A549 (cell line): ENCODE measurements at regions not wholly inside any gene's neighbourhood (a gene's known extent, or its start where the extent isn't known, plus 50 kb on each side); places are given as distances from the start of the nearest gene placed in this dataset.
"Not testable (repeated sequence)": the region's sequence is repeated elsewhere in the genome, so short reads cannot be mapped to it uniquely, and the experiment has no call there.

ENCODE experiments used
- ATAC-seq, 2 experiments: fragments of 200-7000 bp in 1 of 2; fragments of >200 bp in 1 of 2; cut with Nextera tagmentation in 1 of 2; cut with Tn5 transposase in 1 of 2; 3 replicates each; pipeline versions ENCODE4 v1.8.0 to v1.9.1; 2018 to 2020; ENCODE audit warnings: mild to moderate bottlenecking in 1 of 2, moderate library complexity in 1 of 2
- CTCF ChIA-PET: fragments of 300-600 bp; sonication (Branson Sonifier 250); formaldehyde crosslinking; extraction: SDS; loops from one replicate; lab custom pipeline; 2021; ENCODE audit warnings: antibody characterized with exemption, inconsistent platforms; lab: Yijun Ruan, JAX
- POLR2A ChIA-PET: fragments of 350-600 bp; formaldehyde crosslinking; extraction: SDS; loops from one replicate; lab custom pipeline; 2021; ENCODE audit warnings: antibody characterized with exemption, inconsistent platforms; lab: Yijun Ruan, JAX
- DNase-seq, 2 experiments: peaks; one replicate each; pipeline versions ENCODE4 v3.0.0 to v3.0.0-alpha.2; 2011 to 2016; ENCODE audit warnings: low read depth in 1 of 2, low spot score in 1 of 2
- FAIRE-seq: peaks from 2 replicates; lab custom pipeline; 2011; peaks lifted over from hg19 to GRCh38; lab: Jason Lieb, UNC
- H3K27ac ChIP-seq, 2 experiments: fragments of >200 bp; sonication (Bioruptor Twin); formaldehyde crosslinking; 3 replicates each; pipeline ENCODE4 v1.5.1; 2016 to 2017
- H3K4me1 ChIP-seq: fragments of >200 bp; sonication (Bioruptor Twin); formaldehyde crosslinking; 3 replicates; pipeline ENCODE4 v1.6.1; 2016
- H3K4me2 ChIP-seq: fragments of >200 bp; sonication (Bioruptor Twin); formaldehyde crosslinking; 3 replicates; pipeline ENCODE4 v1.6.1; 2016
- H3K4me3 ChIP-seq: fragments of >200 bp; sonication (Bioruptor Twin); formaldehyde crosslinking; 3 replicates; pipeline ENCODE4 v1.5.1; 2016
- H3K9me3 ChIP-seq: fragments of >200 bp; sonication (Bioruptor Twin); formaldehyde crosslinking; 3 replicates; pipeline ENCODE4 v1.6.1; 2016
- CBX2 ChIP-seq: fragments of 200-600 bp; sonication (generic); IDR thresholded peaks from 2 replicates; pipeline ENCODE4 v1.6.1; 2016; ENCODE audit warnings: low read depth, mild to moderate bottlenecking, borderline replicate concordance
- CBX8 ChIP-seq: fragments of 200-600 bp; sonication (generic); IDR thresholded peaks from 2 replicates; pipeline ENCODE4 v1.6.1; 2016
- EHF ChIP-seq: fragments of 250-450 bp; sonication (Bioruptor Pico); IDR thresholded peaks from 2 replicates; pipeline ENCODE4 v1.5.0; 2020; ENCODE audit warnings: mild to moderate bottlenecking
- ESRRA ChIP-seq: fragments of 150-350 bp; IDR thresholded peaks from 2 replicates; pipeline ENCODE4 v1.6.1; 2014; ENCODE audit warnings: mild to moderate bottlenecking, low read length, borderline replicate concordance
- FOSL2 ChIP-seq, 2 experiments: fragments of 450-650 bp in 1 of 2; fragments of >200 bp in 1 of 2; sonication (Bioruptor Twin) in 1 of 2; formaldehyde crosslinking; IDR thresholded peaks; 2 replicates each; pipeline versions ENCODE4 v1.5.0 to v1.6.1; 2016 to 2020; ENCODE audit warnings: mild to moderate bottlenecking in 1 of 2, moderate library complexity in 1 of 2
- GATA3 ChIP-seq: IDR thresholded peaks from 2 replicates; pipeline ENCODE4 v1.6.1; 2012; ENCODE audit warnings: borderline replicate concordance
- HMGXB4 ChIP-seq: fragments of 250-450 bp; sonication (Bioruptor Pico); IDR thresholded peaks from 2 replicates; pipeline ENCODE4 v1.5.0; 2021; ENCODE audit warnings: mild to moderate bottlenecking, moderate library complexity, borderline replicate concordance
- TP53 ChIP-seq: fragments of 250-450 bp; sonication (Bioruptor Pico); IDR thresholded peaks from 2 replicates; pipeline ENCODE4 v1.5.0; 2021; ENCODE audit warnings: mild to moderate bottlenecking, moderate library complexity
- ZNF302 ChIP-seq: fragments of 250-450 bp; sonication (Bioruptor Pico); IDR thresholded peaks from 2 replicates; pipeline ENCODE4 v1.9.0; 2021; ENCODE audit warnings: inconsistent platforms, mild to moderate bottlenecking, moderate library complexity
- WGBS: methylation state at CpG from one replicate; pipeline ENCODE4 v1.1.6; 2017; ENCODE audit errors: missing lambda C conversion rate; 5-methylcytosine and 5-hydroxymethylcytosine counted together
- TF ChIP-seq, protein P1 (sequence below): fragments of 200-600 bp; sonication (generic); IDR thresholded peaks from 2 replicates; pipeline ENCODE4 v1.6.1; 2016; ENCODE audit warnings: antibody characterized with exemption, mild to moderate bottlenecking, moderate library complexity
- TF ChIP-seq, protein P2 (sequence below): fragments of 250-450 bp; sonication (Bioruptor Pico); IDR thresholded peaks from 2 replicates; pipeline ENCODE4 v1.5.0; 2020; ENCODE audit warnings: low read depth, mild to moderate bottlenecking, moderate library complexity

DNA sequence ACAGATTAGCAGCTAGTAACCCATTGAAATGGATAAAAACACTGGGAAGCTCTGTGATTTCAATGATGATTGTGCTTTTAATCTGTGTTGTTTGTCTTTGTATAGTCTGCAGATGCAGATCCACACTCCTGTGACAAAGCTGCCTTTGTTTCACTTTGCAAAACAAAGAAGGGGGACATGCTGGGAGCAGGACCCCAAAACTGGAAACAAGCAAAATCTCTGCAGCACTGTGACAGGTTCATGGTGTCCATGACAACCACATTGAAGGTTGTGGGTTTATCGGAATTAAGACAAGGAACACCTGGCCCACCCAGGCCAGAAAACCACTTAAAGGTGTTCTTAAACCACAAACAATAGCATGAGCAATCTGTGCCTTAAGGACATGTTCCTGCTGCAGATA lies 95.6 kb upstream of the PTGDR start:
- H3K4me2 ChIP-seq, H3K9me3 ChIP-seq, H3K4me1 ChIP-seq, FAIRE-seq, POLR2A ChIA-PET, H3K27ac ChIP-seq, H3K4me3 ChIP-seq, DNase-seq, ATAC-seq: not testable (repeated sequence)
- CTCF ChIA-PET = interaction anchor here (0.9 to 1.7 kb wide), 3 partner anchors 9 to 20 kb away, joined by 3 to 5 read pairs (median 3); no protein-coding TSS in a partner anchor
- WGBS = 5% methylated on average over 1 of the region's 1 CpG

- POLR2A ChIA-PET = no interaction called here
- no peaks in the 10 kb centered on the region for H3K4me1 ChIP-seq
- TF ChIP-seq GATA3 = no peak
- no peak for TF ChIP-seq EHF (CRISPR knock-in tag)
- TF ChIP-seq, protein P1, sequence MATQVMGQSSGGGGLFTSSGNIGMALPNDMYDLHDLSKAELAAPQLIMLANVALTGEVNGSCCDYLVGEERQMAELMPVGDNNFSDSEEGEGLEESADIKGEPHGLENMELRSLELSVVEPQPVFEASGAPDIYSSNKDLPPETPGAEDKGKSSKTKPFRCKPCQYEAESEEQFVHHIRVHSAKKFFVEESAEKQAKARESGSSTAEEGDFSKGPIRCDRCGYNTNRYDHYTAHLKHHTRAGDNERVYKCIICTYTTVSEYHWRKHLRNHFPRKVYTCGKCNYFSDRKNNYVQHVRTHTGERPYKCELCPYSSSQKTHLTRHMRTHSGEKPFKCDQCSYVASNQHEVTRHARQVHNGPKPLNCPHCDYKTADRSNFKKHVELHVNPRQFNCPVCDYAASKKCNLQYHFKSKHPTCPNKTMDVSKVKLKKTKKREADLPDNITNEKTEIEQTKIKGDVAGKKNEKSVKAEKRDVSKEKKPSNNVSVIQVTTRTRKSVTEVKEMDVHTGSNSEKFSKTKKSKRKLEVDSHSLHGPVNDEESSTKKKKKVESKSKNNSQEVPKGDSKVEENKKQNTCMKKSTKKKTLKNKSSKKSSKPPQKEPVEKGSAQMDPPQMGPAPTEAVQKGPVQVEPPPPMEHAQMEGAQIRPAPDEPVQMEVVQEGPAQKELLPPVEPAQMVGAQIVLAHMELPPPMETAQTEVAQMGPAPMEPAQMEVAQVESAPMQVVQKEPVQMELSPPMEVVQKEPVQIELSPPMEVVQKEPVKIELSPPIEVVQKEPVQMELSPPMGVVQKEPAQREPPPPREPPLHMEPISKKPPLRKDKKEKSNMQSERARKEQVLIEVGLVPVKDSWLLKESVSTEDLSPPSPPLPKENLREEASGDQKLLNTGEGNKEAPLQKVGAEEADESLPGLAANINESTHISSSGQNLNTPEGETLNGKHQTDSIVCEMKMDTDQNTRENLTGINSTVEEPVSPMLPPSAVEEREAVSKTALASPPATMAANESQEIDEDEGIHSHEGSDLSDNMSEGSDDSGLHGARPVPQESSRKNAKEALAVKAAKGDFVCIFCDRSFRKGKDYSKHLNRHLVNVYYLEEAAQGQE = no peak
- TF ChIP-seq, all 56 proteins: peak for 0
- CTCF ChIA-PET = no interaction called here
- ATAC-seq (no peak), FAIRE-seq (no peak), DNase-seq (no peak)
- H3K27ac ChIP-seq = no peak overlapping the region
- H3K4me2 ChIP-seq = no peak overlapping the region
- H3K4me3 ChIP-seq = no peak overlapping the region
- 37% methylated on average over 5 of the region's 11 CpGs for WGBS
- peaks cover 8% of the 10 kb centered on the region; the same call in 1 of the 3 replicates for H3K9me3 ChIP-seq
Observed at GRCh38 chr14:52166822-52167221, 98.0 kb upstream of the NID2 start.

DNA sequence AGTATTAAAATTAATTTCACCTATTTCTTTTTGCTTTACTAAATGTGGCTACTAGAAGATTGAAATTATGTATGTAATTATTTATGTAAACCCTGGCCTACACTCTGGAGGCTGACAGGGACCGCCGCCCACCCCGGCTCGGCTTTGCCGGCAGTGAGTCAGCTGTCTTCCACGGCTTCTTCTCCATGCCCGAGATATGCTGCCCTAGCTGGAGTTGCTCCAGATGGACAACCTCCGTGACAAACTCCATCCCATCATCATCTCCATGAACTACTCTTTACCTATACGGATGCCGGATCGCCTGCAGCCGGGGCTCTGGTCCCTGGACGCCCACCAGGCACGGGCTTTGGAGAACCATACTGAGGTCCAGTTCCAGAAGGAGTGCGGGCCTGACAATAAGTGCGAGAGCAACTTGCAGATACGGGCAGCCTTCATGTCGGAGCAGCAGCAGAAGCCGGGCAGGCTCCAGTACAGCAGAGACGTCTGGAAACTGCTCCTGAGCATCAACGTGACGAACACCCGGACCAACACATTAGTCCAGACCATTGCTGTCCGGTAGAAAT lies 86.9 kb upstream of the NID2 start:
- CTCF ChIA-PET = no interaction called here
- Histone ChIP-seq H3K4me2 (no peak overlapping the region), H3K9me3 (no peaks in the 10 kb centered on the region), H3K27ac (no peak overlapping the region), H3K4me1 (no peaks in the 10 kb centered on the region), H3K4me3 (no peak overlapping the region)
- POLR2A ChIA-PET = no interaction called here
- 70% methylated on average over 23 of the region's 24 CpGs for WGBS
- no peak for FAIRE-seq
- no peak for DNase-seq
- ATAC-seq = no peak
- TF ChIP-seq, protein P1 = no peak
- TF ChIP-seq, protein P2, sequence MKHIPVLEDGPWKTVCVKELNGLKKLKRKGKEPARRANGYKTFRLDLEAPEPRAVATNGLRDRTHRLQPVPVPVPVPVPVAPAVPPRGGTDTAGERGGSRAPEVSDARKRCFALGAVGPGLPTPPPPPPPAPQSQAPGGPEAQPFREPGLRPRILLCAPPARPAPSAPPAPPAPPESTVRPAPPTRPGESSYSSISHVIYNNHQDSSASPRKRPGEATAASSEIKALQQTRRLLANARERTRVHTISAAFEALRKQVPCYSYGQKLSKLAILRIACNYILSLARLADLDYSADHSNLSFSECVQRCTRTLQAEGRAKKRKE (CRISPR knock-in tag) = no peak
- no peak for TF ChIP-seq FOSL2 (IDR thresholded peaks at IDR 0.05)
- no peak for TF ChIP-seq FOSL2 (CRISPR knock-in tag; IDR thresholded peaks at IDR 0.05)
- TF ChIP-seq HMGXB4 (CRISPR knock-in tag) = no peak
- no peak for TF ChIP-seq CBX2
- TF ChIP-seq ZNF302 (CRISPR knock-in tag) = no peak
- TF ChIP-seq TP53 = no peak
- TF ChIP-seq CBX8 = no peak
- TF ChIP-seq ESRRA = no peak
